Hematopoietic multipotent progenitor cell treated with erythropoietin and hydrocortisone succinate and interleukin-3 and kit ligand, for 17 days (in vitro differentiated cells): ENCODE measurements at regions not wholly inside any gene's neighbourhood (a gene's known extent, or its start where the extent isn't known, plus 50 kb on each side); places are given as distances from the start of the nearest gene placed in this dataset.
"Not testable (repeated sequence)": the region's sequence is repeated elsewhere in the genome, so short reads cannot be mapped to it uniquely, and the experiment has no call there.

Experiments
- DNase-seq: peaks from one replicate; pipeline ENCODE4 v3.0.0-alpha.2; 2015; ENCODE audit warnings: low spot score

GRCh38 chr6:71053475-71053874 is 96.6 kb upstream of the B3GAT2 start:
- DNase-seq, result no peak

- DNase-seq, result no peak
Observed at GRCh38 chr6:71056656-71057055, 99.8 kb upstream of the B3GAT2 start.

DNA sequence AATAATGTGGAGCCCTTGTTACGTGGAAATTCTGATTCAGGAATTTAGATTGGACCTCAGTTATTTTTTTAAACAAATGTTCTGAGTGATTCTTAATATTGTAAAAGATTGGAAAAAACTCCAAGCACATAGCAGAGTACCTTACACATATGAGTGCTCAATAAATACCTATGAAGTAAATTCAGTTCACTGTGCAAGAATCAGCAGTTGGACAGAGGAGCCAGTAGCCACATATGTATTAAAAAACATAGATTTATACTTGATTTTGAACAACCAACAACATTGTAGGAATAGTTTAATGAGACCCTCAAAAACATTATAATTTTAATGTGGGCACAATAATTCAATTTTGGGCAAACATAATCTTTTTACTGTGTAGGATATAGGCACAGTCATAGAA is 109.3 kb upstream of the B3GAT2 start:
- DNase-seq, result no peak

DNA sequence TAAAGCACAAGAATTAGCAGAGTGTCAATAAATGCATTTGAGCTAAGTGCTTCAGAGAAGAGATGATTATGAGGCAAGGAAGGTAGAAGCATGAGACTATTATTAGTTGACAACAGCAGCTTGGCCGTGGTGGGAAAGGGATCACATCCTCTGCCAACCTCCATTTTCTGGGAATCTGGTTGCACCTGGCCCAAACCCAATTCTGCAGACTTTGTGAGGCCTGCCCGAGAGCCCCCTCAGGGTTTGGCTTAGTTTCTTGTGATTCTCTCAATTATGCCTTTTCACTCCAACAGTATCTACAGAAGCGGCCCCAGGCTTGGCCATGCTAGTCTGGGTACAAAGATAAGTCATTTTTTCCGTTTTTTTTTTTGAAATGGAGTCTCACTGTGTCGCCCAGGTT is 111.0 kb upstream of the B3GAT2 start:
- no peak for DNase-seq

GRCh38 chr6:71072508-71072907 is 115.6 kb upstream of the B3GAT2 start:
- DNase-seq, result no peak

DNA sequence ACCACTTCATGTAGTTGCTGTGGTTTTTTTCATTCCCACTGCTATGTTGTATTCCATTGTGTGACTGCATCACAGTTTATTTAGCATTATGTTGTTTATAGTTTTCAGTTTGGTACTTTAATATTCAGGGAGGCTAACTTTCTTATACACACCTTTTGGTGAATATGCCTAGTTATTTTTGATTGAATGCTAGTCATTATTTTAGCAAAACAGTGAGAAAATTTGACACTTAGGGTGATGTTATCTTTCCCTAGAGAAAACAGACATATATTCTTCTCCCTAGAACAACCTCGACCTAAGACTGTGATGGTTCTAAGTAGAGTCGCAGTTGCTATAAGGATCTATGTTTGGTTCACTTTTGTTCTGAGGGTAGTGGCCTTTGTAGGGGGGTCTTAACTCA is 120.8 kb upstream of the B3GAT2 start:
- no peak for DNase-seq

- no peak for DNase-seq
Observed at GRCh38 chr6:71079677-71080076, 122.8 kb upstream of the B3GAT2 start.

DNA sequence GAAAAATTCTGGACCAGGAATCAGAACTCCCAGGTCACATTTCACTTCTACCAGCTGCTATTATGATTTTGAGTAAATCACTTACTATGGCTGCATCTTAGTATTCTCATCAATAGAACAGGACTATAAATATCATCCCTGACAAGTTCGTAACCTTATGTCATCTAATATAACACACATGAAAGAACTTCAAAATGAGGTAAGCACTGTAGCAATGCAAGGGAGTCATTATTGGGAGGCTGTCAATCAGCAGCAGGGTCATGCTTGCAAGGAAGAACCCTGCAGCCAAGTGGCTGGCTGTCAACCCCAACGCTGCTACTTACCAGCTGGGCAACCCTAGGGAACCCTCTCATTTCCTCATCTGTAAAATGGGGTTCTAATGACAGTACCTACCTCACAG is 123.3 kb upstream of the B3GAT2 start:
- DNase-seq, result no peak

GRCh38 chr6:71080826-71081225 is 124.0 kb upstream of the B3GAT2 start:
- DNase-seq, result no peak

DNA sequence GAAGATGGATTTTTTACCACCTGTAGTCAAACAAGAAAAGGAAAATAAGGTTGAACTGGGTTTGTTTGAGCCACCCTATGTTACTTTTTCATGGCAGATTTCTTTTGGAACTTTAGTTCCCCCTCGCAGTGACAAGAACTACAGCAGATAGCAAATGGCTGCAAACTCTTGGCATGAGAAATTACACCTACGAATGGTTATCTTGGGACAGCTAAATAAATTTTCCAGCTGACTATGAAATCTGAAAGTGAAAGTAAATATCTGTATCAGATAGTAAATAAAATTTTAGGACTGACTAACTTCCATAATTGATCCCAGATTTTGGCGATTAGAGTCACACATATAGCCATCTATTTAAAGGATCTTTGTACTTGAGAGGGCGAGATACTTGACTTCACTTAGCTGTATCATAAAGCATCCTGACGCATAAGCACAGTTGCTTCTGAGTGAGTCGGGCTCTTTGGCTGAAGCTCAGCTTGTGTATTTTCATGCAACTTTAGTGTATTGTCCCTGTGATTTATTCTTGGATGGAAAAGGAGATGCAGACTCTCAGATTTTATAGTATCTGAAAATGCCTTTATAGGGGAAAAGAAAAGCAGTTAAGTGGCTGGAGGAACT is 125.3 kb upstream of the B3GAT2 start:
- no peak for DNase-seq

GRCh38 chr6:71083308-71083820 is 126.5 kb upstream of the B3GAT2 start:
- no peak for DNase-seq

DNA sequence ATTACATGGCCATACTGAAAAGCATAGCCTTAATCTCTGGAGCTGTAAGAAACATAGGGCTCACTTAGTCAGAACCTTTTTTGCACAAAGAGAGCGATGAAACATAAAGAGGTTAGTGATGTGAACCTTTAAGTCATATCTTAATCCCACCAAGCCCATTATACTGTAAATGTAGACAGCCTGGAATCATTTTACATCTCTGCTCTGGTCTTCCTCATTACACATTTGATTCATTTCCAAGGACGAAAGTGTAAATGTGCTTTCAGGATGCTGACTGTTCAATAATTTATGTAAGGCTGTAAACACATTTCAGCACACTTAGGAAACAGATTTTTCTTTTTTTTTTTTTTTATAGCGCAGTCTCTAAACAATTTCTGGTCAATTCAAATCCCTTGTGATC is 131.3 kb upstream of the B3GAT2 start:
- no peak for DNase-seq

GRCh38 chr6:71090217-71090616 is 133.4 kb upstream of the B3GAT2 start:
- no peak for DNase-seq

GRCh38 chr6:71091167-71091566 is 134.3 kb upstream of the B3GAT2 start:
- DNase-seq, result no peak

GRCh38 chr6:71091956-71092355 is 135.1 kb upstream of the B3GAT2 start:
- DNase-seq, result no peak

DNA sequence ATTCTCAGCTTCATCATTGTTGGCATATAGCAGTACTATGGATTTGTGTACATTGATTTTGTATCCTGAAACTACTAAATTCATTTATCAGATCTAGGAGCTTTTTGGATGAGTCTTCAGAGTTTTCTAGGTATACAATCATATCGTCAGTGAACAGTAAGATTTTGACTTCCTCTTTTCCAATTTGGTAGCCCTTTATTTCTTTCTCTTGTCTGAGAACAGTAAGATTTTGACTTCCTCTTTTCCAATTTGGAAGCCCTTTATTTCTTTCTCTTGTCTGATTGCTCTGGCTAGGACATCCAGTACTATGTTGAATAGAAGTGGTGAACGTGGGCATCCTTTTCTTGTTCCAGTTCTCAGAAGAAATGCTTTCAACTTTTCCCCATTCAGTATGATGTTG is 140.4 kb upstream of the B3GAT2 start:
- not testable (repeated sequence) for DNase-seq

GRCh38 chr6:71099649-71100048 is 142.8 kb upstream of the B3GAT2 start:
- DNase-seq, result no peak

DNA sequence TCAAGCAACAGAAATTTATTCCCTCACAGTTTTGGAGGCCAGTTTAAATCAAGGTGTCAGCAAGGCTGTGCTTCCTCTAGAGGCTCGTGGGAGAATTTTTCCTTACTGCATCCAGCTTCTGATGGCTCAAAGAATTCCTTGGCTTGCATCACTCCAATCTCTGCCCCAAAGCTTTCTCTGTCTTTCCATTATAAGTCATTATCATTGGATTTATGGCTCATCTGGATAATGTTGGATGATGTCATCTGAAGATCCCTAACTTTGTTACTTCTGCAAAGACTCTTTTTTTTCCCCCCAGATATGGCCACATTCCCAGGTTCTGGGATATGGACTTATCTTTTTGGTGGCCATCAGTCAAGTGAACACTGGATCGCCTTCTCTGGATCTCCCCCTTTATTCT is 146.3 kb upstream of the B3GAT2 start:
- DNase-seq, result no peak

- DNase-seq, result no peak
Observed at GRCh38 chr6:71103641-71104040, 146.8 kb upstream of the B3GAT2 start.

- no peak for DNase-seq
Observed at GRCh38 chr6:71106276-71106675, 149.4 kb upstream of the B3GAT2 start.

- DNase-seq, result no peak
Observed at GRCh38 chr6:71107911-71108420, 151.1 kb upstream of the B3GAT2 start.

DNA sequence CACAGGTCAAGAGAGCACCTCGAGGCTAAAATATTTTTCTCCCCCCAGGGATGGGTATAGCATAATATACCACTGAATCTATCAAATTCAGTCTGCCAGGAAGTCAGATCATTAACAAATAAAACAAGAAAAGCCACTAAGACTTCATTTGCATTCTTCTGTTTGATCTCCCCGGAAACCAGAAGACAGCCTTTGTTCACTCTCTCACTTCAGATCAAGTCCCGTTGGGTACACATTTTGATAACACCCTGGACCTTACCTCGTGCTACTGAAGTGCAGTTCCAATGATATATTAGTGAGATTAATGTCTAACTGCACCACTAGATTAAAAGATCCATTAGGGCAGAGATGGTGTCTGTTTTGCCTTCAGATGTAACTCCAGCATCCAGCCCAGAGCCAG is 157.7 kb upstream of the B3GAT2 start:
- DNase-seq, result no peak

- DNase-seq, result no peak
Observed at GRCh38 chr6:71114986-71115385, 158.1 kb upstream of the B3GAT2 start.

GRCh38 chr6:71119560-71119959 is 162.7 kb upstream of the B3GAT2 start:
- no peak for DNase-seq
